KMS-11 (cell line): ENCODE measurements at regions not wholly inside any gene's neighbourhood (a gene's known extent, or its start where the extent isn't known, plus 50 kb on each side); places are given as distances from the start of the nearest gene placed in this dataset.

Experiments used
- H2AFZ ChIP-seq: fragments of 200-600 bp; sonication (generic); 2 replicates; pipeline ENCODE4 v1.6.1; 2016; ENCODE audit warnings: antibody characterized with exemption, mixed run types, low read depth
- H3K27ac ChIP-seq: fragments of 200-600 bp; sonication (generic); 2 replicates; pipeline ENCODE4 v1.6.1; 2016; ENCODE audit warnings: mild to moderate bottlenecking, mixed run types
- H3K27me3 ChIP-seq: fragments of 200-600 bp; sonication (generic); 2 replicates; pipeline ENCODE4 v1.6.1; 2017; ENCODE audit warnings: mild to moderate bottlenecking, low read depth, mixed run types, moderate library complexity; ENCODE audit not compliant: insufficient read depth
- H3K36me3 ChIP-seq: fragments of 200-600 bp; sonication (generic); 2 replicates; pipeline ENCODE4 v1.6.1; 2017; ENCODE audit warnings: mild to moderate bottlenecking, mixed run types; ENCODE audit not compliant: insufficient read depth
- H3K4me1 ChIP-seq: fragments of 200-600 bp; sonication (generic); 2 replicates; pipeline ENCODE4 v1.6.1; 2016; ENCODE audit warnings: mild to moderate bottlenecking, low read depth, mixed run types; ENCODE audit not compliant: poor library complexity, severe bottlenecking
- H3K4me2 ChIP-seq: fragments of 200-600 bp; sonication (generic); 2 replicates; pipeline ENCODE4 v1.7.0; 2016; ENCODE audit warnings: mild to moderate bottlenecking, mixed run types
- H3K4me3 ChIP-seq: fragments of 200-600 bp; sonication (generic); IDR thresholded peaks from 2 replicates; pipeline ENCODE4 v1.6.1; 2017; ENCODE audit warnings: low read depth, low read length, mixed read lengths; ENCODE audit not compliant: insufficient read depth
- H3K79me2 ChIP-seq: fragments of 200-600 bp; sonication (generic); 2 replicates; pipeline ENCODE4 v1.6.1; 2016; ENCODE audit warnings: low read depth, mixed run types; ENCODE audit not compliant: insufficient read depth
- H3K9ac ChIP-seq: fragments of 200-600 bp; sonication (generic); 2 replicates; pipeline ENCODE4 v1.6.1; 2016; ENCODE audit warnings: mild to moderate bottlenecking, mixed run types
- H4K20me1 ChIP-seq: fragments of 200-600 bp; sonication (generic); 2 replicates; pipeline ENCODE4 v1.6.1; 2016; ENCODE audit warnings: mild to moderate bottlenecking, mixed run types; ENCODE audit not compliant: insufficient read depth
- TF ChIP-seq, protein P1 (sequence below): fragments of 200-600 bp; sonication (generic); conservative IDR thresholded peaks from 2 replicates; pipeline ENCODE4 v1.6.1; 2017; ENCODE audit warnings: low read depth, mild to moderate bottlenecking, antibody characterized with exemption, low read length, moderate library complexity, mixed read lengths

DNA sequence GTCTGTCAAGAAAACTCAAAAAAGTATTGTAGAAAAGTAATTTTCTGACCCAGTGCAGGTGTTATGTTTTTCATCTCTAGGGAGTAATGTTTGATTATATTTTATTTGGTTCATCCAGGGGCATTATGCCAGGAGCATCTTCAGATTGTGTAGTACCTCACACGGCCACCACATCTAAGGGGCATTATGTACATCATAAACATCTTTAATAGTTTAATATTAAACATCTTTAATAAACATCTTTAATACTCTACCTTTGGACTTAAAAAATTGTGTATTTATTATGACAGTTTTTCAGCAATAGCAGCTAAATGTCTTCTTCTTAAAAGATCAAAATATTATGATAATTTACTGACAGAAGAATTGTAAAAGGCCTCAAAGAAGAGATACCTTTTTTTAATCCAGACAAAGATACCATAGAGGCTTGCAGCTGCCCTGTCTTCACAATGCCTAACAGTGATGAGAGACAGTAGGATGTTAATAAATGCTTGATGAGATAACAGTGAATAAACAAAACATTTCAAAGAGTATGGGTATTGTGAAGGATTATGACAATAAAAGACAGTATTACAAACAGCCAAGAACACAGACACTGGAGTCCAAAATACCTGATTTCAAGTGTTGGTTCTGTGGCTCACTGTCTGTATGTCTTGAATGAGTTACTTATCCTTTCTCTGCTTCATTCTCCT, 240.9 kb upstream of the ADGRL2 start:
- peaks cover under 1% of the 10 kb centered on the region for H3K4me1 ChIP-seq
- H3K9ac ChIP-seq, result no peak overlapping the region
- no peaks in the 10 kb centered on the region for H4K20me1 ChIP-seq
- no peaks in the 10 kb centered on the region for H3K36me3 ChIP-seq
- H3K27ac ChIP-seq, result no peak overlapping the region
- no peak overlapping the region for H2AFZ ChIP-seq
- H3K27me3 ChIP-seq, result no peaks in the 10 kb centered on the region
- H3K4me2 ChIP-seq, result no peak overlapping the region
- no peaks in the 10 kb centered on the region for H3K79me2 ChIP-seq
- no peak overlapping the region for H3K4me3 ChIP-seq
- TF ChIP-seq, protein P1, sequence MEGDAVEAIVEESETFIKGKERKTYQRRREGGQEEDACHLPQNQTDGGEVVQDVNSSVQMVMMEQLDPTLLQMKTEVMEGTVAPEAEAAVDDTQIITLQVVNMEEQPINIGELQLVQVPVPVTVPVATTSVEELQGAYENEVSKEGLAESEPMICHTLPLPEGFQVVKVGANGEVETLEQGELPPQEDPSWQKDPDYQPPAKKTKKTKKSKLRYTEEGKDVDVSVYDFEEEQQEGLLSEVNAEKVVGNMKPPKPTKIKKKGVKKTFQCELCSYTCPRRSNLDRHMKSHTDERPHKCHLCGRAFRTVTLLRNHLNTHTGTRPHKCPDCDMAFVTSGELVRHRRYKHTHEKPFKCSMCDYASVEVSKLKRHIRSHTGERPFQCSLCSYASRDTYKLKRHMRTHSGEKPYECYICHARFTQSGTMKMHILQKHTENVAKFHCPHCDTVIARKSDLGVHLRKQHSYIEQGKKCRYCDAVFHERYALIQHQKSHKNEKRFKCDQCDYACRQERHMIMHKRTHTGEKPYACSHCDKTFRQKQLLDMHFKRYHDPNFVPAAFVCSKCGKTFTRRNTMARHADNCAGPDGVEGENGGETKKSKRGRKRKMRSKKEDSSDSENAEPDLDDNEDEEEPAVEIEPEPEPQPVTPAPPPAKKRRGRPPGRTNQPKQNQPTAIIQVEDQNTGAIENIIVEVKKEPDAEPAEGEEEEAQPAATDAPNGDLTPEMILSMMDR, result no peak

DNA sequence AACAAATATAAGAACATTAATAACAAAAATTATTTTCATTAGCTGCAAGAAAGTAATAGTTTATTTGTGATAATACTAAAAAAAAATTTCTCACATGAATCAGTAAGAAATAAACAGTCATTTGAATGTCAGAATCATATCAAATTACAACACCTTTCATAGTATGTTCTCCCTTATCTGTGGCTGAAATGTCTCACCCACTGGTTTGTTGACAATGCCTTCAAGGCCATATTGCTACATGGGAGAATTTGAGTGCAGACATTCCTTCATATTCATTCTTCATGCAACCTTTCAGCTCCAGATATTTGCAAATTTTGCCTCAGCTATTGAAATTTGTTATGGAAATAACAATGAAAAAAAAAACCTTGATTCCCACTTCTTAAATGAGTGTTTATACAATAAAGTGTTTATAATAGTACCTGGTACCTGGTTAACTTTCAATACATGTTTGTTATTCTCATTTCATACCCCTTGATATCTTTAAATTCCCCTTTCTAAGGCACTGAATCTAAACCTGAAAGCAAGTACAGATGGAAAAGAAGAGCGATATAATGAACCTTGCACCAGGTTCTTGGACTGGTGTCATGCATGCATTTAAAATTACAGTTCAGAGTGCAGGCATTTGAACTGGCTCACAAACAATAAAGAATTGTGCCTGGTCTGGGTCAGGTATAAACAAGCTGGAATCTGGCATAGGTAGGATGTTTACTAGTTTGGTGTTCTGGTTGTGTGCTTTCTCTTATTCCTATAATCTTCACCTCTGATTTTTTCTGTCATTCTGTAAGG, 242.2 kb upstream of the ADGRL2 start:
- peaks cover 8% of the 10 kb centered on the region for H3K4me1 ChIP-seq
- no peak overlapping the region for H3K9ac ChIP-seq
- no peaks in the 10 kb centered on the region for H3K36me3 ChIP-seq
- H3K27me3 ChIP-seq, result no peaks in the 10 kb centered on the region
- H3K79me2 ChIP-seq, result no peaks in the 10 kb centered on the region
- no peaks in the 10 kb centered on the region for H4K20me1 ChIP-seq
- no peak overlapping the region for H3K27ac ChIP-seq
- H3K4me2 ChIP-seq, result no peak overlapping the region
- no peak overlapping the region for H2AFZ ChIP-seq
- TF ChIP-seq, protein P1, result no peak
- no peak overlapping the region for H3K4me3 ChIP-seq

DNA sequence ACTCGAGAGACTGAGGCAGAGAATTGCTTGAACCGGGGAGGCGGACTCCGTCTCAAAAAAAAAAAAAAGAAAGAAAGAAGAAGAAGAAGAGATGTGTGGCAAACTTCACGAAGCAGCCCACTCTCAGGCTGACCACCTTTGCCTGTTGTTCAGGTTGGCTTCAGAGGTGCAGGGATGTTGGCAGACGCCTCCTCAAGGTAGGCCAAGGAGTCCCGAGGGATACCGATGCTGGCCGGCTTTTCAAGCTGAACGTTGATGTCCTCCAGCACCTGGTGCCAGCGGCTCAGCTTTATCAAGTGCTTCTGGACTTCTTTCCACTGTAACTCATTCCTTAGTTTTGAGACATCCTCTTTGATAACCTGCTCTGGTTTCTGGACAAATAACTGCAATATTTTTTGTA, 243.8 kb upstream of the ADGRL2 start:
- Histone ChIP-seq H3K79me2 (no peaks in the 10 kb centered on the region), H4K20me1 (no peaks in the 10 kb centered on the region), H3K36me3 (no peaks in the 10 kb centered on the region), H3K4me2 (no peak overlapping the region), H3K27me3 (no peaks in the 10 kb centered on the region), H3K9ac (no peak overlapping the region), H2AFZ (no peak overlapping the region), H3K4me3 (no peak overlapping the region), H3K27ac (no peak overlapping the region), H3K4me1 (peaks cover 8% of the 10 kb centered on the region)
- TF ChIP-seq, protein P1, result no peak

DNA sequence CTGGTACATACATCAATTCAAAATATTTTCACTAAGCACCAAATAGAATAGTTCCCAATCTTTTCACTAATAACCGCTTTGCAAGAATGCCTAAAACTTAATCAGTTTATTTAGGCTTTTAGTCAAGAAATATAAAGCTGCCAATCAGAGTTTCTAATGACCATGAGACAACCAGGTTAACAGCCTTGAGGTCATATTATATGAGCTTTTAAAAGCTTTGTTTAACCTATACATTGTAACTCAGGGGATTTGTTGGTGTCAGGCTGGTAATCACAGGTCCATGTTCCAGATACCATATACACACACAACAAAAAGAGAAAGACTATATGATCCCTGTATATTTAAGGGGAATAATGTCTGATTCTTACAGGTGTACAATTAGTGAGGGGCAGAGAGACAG, 246.2 kb upstream of the ADGRL2 start:
- no peaks in the 10 kb centered on the region for H3K36me3 ChIP-seq
- TF ChIP-seq, protein P1, result no peak
- H3K4me1 ChIP-seq, result peaks cover 11% of the 10 kb centered on the region
- H3K4me3 ChIP-seq, result no peak overlapping the region
- no peaks in the 10 kb centered on the region for H4K20me1 ChIP-seq
- no peak overlapping the region for H3K9ac ChIP-seq
- no peaks in the 10 kb centered on the region for H3K79me2 ChIP-seq
- H3K27ac ChIP-seq, result no peak overlapping the region
- H3K4me2 ChIP-seq, result no peak overlapping the region
- no peaks in the 10 kb centered on the region for H3K27me3 ChIP-seq
- no peak overlapping the region for H2AFZ ChIP-seq
